CD4-positive, alpha-beta T cell treated with Interleukin-4 for 1 hour (primary cell): ENCODE measurements at regions not wholly inside any gene's neighbourhood (a gene's known extent, or its start where the extent isn't known, plus 50 kb on each side); places are given as distances from the start of the nearest gene placed in this dataset.
"Not testable (repeated sequence)": the region's sequence is repeated elsewhere in the genome, so short reads cannot be mapped to it uniquely, and the experiment has no call there.

ENCODE experiments used
- DNase-seq, 2 donors: peaks; one replicate each; pipeline ENCODE4 v3.0.0-alpha.2; 2020 to 2022

- DNase-seq, result no peak
These were observed 933.9 kb downstream of the TRIB2 start for GRCh38 chr2:13650586-13651180.

GRCh38 chr2:13651684-13652131, 935.0 kb downstream of the TRIB2 start:
- DNase-seq, result no peak

GRCh38 chr2:13652531-13653313, 936.0 kb downstream of the TRIB2 start:
- no peak for DNase-seq

DNA sequence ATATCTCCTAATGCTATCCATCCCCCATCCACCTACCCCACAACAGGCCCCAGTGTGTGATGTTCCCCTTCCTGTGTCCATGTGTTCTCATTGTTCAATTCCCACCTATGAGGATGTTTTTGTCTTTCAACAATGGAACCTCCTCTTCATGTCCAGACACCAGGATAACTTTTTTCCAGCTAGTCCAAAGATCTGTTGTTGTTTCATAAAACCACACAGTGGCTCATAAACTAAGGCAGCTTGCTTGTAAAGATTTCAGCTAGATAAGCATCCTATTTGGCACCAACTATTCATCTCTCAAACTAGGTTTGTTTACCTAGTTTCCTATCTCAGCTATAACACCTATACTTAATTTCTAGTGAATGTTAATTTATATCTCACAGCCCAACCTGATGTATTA, 937.7 kb downstream of the TRIB2 start:
- no peak for DNase-seq

DNA sequence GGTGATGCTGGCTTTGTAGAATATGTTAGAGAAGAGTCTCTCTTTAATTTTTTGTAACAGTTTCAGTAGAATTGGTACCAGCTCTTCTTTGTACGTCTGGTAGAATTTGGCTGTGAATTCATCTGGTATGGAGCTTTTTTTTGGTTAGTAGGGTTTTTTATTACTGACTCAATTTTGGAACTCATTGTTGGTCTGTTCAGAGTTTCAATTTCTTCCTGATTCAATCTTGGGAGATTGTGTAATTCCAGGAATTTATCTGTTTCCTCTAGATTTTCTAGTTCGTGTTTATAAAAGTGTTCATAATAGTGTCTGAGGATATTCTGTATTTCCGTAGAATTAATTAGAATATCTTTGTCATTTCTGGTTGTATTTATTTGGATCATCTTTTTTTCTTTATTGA, 943.5 kb downstream of the TRIB2 start:
- DNase-seq, result no peak

- no peak for DNase-seq
These were observed 945.3 kb downstream of the TRIB2 start for GRCh38 chr2:13662055-13662454.

DNA sequence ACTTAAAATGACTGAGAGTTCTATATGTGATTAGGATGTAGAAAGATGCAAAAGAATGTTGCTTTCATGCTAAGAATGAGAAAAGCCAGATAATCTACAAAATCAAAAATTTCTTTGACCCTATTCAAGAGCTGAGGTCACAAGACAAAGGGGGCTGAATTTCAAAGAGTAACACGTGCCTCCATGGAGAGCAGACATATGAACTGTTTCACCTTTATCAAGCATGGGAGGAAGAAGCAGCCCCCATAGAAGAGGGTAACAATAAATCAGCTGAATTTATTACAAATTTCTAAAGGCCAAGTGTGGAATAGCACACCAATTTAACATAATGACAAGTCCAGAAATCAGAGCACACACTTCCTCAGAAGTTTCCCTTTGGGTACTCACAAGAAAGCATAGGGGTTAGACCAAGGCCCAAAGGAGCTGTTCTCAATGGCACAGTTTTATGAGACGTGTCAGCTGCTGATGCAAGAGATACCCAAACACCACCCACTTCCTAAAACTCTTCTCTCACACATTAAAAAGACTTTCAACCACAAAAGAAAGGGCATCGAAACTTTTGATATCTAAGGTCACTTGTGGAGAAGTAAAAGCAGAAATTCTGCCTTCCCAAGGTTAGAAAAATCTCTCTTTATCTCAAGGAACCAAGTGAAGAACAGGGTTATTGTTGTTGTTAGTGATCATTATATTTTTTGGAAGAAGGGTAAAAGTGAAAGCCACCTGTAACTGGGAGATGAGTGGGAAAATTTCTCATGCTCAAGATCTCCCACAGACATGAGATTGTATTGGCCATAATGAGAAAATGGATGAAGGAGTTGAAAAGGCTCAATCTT, 950.1 kb downstream of the TRIB2 start:
- no peak for DNase-seq

DNA sequence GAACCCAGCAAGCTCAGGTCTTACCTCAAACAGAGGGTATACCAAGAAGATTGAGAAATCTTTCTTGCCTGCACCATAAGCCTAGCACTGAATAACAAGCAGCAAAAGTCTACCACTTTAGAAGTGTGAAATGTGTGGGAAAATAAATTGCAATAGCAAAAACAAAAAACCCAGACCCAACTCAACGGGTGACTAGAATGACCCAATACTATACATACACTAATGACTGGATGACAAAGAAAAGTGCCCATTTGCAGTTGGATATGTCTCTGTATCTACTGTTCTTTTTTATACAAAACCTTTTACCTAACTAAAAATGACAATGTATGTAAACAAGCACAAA, 950.6 kb downstream of the TRIB2 start:
- DNase-seq, result no peak

DNA sequence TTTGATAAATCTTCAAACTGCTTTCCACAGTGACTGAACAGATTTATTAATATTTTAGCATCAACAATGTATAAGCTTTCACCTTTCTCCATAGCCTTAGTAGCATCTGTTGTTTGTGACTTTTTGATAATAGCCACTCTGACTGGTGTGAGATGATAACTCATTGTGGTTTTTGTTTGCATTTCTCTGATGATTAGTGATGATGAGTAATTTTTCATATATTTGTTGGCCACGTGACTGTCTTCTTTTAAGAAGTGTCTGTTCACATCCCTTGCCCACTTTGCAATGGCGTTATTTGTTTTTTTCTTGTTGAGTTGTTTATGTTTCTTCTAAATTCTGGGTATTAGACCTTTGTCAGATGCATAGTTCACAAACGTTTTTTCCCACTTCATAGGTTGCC, 952.9 kb downstream of the TRIB2 start:
- DNase-seq, result no peak

- not testable (repeated sequence) for DNase-seq
These were observed 957.1 kb downstream of the TRIB2 start for GRCh38 chr2:13673821-13674220.

DNA sequence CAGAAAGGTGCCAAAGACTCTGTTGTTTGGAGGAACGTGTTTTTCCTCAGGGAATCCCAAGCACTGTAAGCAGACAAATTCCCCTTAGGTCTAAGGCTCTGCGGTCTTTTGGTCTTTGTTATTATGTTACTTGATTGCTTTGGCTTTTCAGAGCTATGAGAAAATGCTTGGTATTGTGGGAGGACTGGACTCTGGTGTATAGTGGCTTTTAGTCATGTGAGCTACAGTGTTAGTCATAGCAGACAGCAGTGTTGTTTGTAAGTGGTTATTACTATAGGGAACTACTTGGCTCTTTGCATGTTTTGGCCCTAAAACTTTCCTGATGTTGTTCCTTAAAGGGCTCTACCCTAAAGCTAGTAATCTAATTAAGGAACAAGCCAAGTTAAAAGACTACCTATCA, 956.2 kb upstream of the LRATD1 start:
- no peak for DNase-seq

- no peak for DNase-seq
These were observed 950.6 kb upstream of the LRATD1 start for GRCh38 chr2:13681936-13682335.

GRCh38 chr2:13682540-13683272, 949.8 kb upstream of the LRATD1 start:
- no peak for DNase-seq

DNA sequence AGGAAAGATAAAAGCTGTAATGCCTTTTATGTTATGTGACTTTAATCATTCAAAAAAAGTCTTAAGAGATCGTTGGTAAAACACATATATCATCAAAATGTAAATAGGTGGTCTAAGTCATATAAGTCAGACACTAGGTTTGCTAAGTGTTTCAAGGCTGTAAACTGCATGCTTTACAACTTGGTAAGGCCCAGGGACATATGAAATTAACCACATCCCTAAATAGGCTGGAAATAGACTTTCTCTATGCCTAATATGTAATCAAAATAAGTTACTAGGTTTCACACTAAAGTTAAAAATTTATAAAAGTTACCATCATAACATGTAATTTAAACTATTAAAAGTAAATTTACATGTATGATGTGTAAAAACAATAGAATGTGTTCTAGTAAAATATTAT, 946.3 kb upstream of the LRATD1 start:
- DNase-seq, result no peak

GRCh38 chr2:13694673-13695072, 937.8 kb upstream of the LRATD1 start:
- no peak for DNase-seq

DNA sequence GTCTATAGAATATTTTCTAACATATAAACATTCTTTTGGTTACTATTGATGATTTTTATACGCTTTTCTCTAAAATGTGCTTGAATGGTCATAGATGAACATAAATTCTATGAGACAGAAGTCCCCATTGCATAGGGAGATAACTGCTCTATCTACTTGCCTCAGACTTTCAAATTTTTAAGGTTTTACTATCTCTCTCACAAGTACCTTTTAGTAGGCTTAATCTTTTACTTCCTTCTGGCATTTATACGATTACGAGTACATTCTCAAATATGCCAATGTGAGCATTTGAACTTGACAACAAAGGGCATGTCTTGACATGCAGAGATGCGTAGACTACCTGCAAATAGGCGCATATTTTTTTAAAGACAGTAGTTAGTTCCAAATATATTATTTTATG, 935.9 kb upstream of the LRATD1 start:
- DNase-seq, result no peak

DNA sequence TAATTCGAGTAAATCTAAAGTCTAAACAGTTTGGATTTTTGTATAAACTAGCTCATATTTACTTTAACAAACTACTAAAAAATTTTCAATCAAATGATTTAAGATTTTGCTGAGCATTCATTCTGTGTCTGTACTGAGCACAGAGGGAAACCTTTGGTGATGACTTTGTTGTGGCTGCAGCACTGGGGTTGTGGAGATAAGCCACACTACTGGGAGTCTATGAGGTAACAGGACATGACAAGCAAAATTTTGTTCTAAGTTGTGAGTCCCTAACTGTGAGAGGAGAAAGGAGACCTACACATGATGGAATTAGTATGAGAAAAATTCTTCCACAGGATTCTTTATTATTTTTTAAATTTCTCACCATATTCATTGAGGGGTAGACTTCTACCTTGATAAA, 933.7 kb upstream of the LRATD1 start:
- no peak for DNase-seq

DNA sequence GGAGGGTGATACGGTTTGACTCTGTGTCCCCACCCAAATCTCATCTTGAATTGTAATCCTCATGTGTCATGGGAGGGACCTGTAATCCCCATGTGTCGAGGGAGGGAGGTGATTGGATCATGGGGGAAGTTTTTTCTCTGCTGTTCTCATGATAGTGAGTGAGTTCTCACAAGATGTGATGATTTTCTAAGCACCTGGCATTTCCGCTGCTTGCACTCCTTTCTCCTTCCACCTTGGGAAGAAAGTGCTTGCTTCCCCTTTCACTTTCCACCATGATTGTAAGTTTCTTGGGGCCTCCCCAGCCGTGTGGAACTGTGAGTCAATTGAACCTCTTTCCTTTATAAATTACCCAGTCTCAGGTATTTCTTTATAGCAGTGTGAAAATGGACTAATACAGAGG, 932.6 kb upstream of the LRATD1 start:
- DNase-seq, result not testable (repeated sequence)

DNA sequence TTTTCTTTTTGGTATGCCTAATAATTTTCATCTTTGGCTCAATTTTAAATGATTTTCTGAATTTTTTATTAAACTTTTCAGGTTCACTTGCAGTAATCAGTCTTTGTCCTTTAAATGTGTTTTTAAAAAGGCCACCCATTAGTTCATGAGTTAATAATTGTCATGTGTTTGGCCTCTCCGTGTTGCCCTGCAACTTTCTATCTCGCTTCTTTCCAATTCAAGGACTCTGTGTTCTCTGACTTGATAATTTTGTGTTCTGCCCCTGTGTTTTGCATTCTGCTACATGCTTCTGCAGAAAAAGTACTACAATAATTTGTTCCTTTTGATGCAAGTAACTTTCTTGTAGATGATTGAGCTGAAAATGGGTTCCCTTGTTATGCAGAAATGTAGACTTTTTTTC, 921.4 kb upstream of the LRATD1 start:
- no peak for DNase-seq

DNA sequence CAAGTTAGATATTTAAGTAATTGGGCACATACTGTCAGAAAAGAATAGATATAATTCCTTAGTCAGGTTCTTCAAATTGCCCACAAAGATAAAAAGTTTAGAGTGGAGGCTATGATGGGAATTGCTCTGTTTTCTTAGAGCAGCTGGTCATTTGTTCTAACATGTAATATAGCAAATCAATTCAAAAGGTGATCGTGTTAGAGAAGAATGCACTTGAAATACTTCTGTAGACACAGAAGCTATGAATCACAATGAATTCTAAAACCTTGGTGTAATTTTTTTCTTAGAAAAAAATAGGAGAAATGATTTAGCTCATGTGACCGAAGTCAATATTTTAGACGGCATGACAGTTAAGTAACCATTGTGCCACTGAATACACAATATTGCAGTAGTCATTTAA, 918.1 kb upstream of the LRATD1 start:
- DNase-seq, result no peak

GRCh38 chr2:13725945-13726344, 906.6 kb upstream of the LRATD1 start:
- DNase-seq, result no peak

DNA sequence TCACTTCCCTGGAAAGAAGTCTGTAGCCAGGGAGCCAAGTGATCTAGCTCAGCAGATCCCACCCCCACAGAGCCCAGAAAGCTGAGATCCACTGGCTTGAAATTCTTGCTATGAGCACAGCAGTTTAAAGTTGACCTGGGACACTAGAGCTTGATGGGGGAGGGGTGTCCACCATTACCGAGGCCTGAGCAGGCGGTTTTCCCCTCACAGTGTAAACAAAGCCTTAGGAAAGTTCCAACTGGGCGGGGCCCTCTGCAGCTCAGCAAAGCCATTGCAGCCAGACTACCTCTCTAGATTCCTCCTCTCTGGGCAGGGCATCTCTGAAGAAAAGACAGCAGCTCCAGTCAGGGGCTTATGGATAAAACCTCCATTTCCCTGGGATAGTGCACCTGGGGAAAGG, 887.2 kb upstream of the LRATD1 start:
- DNase-seq, result no peak

DNA sequence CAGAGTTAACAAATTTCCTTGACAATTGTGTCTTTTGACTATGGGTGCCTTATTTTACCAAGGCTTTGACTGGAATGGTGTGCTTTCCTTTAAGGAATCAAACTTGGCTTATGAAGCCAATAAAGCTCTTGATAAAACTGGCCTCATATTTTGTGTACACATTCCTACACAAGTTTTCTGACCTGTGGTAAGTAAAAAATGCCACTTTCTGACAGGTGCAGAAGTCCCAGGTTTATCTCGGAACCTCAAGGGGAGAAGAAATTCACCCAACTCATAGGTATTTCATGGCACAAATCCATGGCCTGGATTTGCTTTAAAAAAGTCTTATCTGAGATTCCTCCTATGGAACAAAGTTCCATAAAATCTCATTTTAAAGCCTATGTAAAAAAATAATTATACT, 880.6 kb upstream of the LRATD1 start:
- no peak for DNase-seq
